Activated naive CD4-positive, alpha-beta T cell treated with Interleukin-2 at 50 U/mL for 16 hours (primary cell): ENCODE measurements at regions not wholly inside any gene's neighbourhood (a gene's known extent, or its start where the extent isn't known, plus 50 kb on each side); places are given as distances from the start of the nearest gene placed in this dataset.

Experiments used
- DNase-seq: peaks from one replicate; pipeline ENCODE4 v3.0.0-alpha.2; 2020

GRCh38 chr2:201969241-201969937 is 64.3 kb upstream of the FZD7 start:
- DNase-seq = no peak

GRCh38 chr2:201969938-201970785 is 63.5 kb upstream of the FZD7 start:
- DNase-seq = no peak

- no peak for DNase-seq
These were observed 62.9 kb upstream of the FZD7 start for GRCh38 chr2:201970786-201971108.

GRCh38 chr2:201971531-201972228 is 62.0 kb upstream of the FZD7 start:
- no peak for DNase-seq

GRCh38 chr2:201972621-201973255 is 60.9 kb upstream of the FZD7 start:
- no peak for DNase-seq

- no peak for DNase-seq
These were observed 60.2 kb upstream of the FZD7 start for GRCh38 chr2:201973305-201973928.

GRCh38 chr2:201974171-201975100 is 59.2 kb upstream of the FZD7 start:
- no peak for DNase-seq

GRCh38 chr2:201975434-201975833 is 58.2 kb upstream of the FZD7 start:
- DNase-seq = no peak

GRCh38 chr2:201975964-201976612 is 57.6 kb upstream of the FZD7 start:
- no peak for DNase-seq

GRCh38 chr2:201977651-201978050 is 56.0 kb upstream of the FZD7 start:
- no peak for DNase-seq

GRCh38 chr2:201978333-201978732 is 55.3 kb upstream of the FZD7 start:
- DNase-seq = no peak

- DNase-seq = no peak
These were observed 54.7 kb upstream of the FZD7 start for GRCh38 chr2:201978986-201979385.

- no peak for DNase-seq
These were observed 53.2 kb upstream of the FZD7 start for GRCh38 chr2:201980389-201980821.

- DNase-seq = no peak
These were observed 52.7 kb upstream of the FZD7 start for GRCh38 chr2:201980946-201981345.

- DNase-seq = no peak
These were observed 50.5 kb upstream of the FZD7 start for GRCh38 chr2:201983174-201983573.

- DNase-seq = no peak
These were observed 49.9 kb upstream of the FZD7 start for GRCh38 chr2:201983800-201984199.
